Kidney epithelial cell (primary cell): ENCODE measurements at regions not wholly inside any gene's neighbourhood (a gene's known extent, or its start where the extent isn't known, plus 50 kb on each side); places are given as distances from the start of the nearest gene placed in this dataset.

ENCODE experiments used
- DNase-seq: peaks from one replicate; pipeline ENCODE4 v3.0.0-alpha.2; 2010; ENCODE audit warnings: low read depth
- H3K27me3 ChIP-seq: 2 replicates; pipeline ENCODE4 v1.6.0; 2011; ENCODE audit warnings: low read length; ENCODE audit not compliant: control insufficient read depth, insufficient read depth
- H3K36me3 ChIP-seq: 2 replicates; pipeline ENCODE4 v1.5.1; 2011; ENCODE audit warnings: low read length; ENCODE audit not compliant: control insufficient read depth, insufficient read depth
- H3K4me3 ChIP-seq: 2 replicates; pipeline ENCODE4 v1.5.1; 2011; ENCODE audit warnings: low read depth, mild to moderate bottlenecking, control low read depth, low read length
- CTCF ChIP-seq: IDR thresholded peaks from 2 replicates; pipeline ENCODE4 v1.5.1; 2011; ENCODE audit warnings: mild to moderate bottlenecking, moderate library complexity, low read length, control low read depth, inconsistent platforms; ENCODE audit not compliant: insufficient read depth, poor library complexity, severe bottlenecking

GRCh38 chr21:28516021-28516420, 476.7 kb downstream of the LTN1 start:
- Histone ChIP-seq H3K4me3 (no peak overlapping the region), H3K27me3 (no peaks in the 10 kb centered on the region), H3K36me3 (no peaks in the 10 kb centered on the region)
- no peak for DNase-seq
- TF ChIP-seq CTCF, result no peak

- Histone ChIP-seq H3K36me3 (no peaks in the 10 kb centered on the region), H3K27me3 (no peaks in the 10 kb centered on the region), H3K4me3 (no peak overlapping the region)
- DNase-seq, result no peak
- no peak for TF ChIP-seq CTCF
Observed at GRCh38 chr21:28513428-28513827, 479.2 kb downstream of the LTN1 start.

- TF ChIP-seq CTCF, result no peak
- H3K36me3 ChIP-seq, result no peaks in the 10 kb centered on the region
- no peak for DNase-seq
- H3K4me3 ChIP-seq, result no peak overlapping the region
- H3K27me3 ChIP-seq, result no peaks in the 10 kb centered on the region
Observed at GRCh38 chr21:28509031-28509430, 483.6 kb downstream of the LTN1 start.

- H3K27me3 ChIP-seq, result no peaks in the 10 kb centered on the region
- no peak overlapping the region for H3K4me3 ChIP-seq
- DNase-seq, result no peak
- H3K36me3 ChIP-seq, result no peaks in the 10 kb centered on the region
- no peak for TF ChIP-seq CTCF
Observed at GRCh38 chr21:28508126-28508525, 484.6 kb downstream of the LTN1 start.

GRCh38 chr21:28496517-28496916, 496.2 kb downstream of the LTN1 start:
- Histone ChIP-seq H3K27me3 (no peaks in the 10 kb centered on the region), H3K36me3 (no peaks in the 10 kb centered on the region), H3K4me3 (no peak overlapping the region)
- no peak for TF ChIP-seq CTCF
- no peak for DNase-seq

GRCh38 chr21:28492127-28492526, 500.6 kb downstream of the LTN1 start:
- Histone ChIP-seq H3K4me3 (no peak overlapping the region), H3K36me3 (no peaks in the 10 kb centered on the region), H3K27me3 (no peaks in the 10 kb centered on the region)
- TF ChIP-seq CTCF, result no peak
- no peak for DNase-seq
